ENCODE measurements at regions not wholly inside any gene's neighbourhood (a gene's known extent, or its start where the extent isn't known, plus 50 kb on each side); places are given as distances from the start of the nearest gene placed in this dataset.

DNA sequence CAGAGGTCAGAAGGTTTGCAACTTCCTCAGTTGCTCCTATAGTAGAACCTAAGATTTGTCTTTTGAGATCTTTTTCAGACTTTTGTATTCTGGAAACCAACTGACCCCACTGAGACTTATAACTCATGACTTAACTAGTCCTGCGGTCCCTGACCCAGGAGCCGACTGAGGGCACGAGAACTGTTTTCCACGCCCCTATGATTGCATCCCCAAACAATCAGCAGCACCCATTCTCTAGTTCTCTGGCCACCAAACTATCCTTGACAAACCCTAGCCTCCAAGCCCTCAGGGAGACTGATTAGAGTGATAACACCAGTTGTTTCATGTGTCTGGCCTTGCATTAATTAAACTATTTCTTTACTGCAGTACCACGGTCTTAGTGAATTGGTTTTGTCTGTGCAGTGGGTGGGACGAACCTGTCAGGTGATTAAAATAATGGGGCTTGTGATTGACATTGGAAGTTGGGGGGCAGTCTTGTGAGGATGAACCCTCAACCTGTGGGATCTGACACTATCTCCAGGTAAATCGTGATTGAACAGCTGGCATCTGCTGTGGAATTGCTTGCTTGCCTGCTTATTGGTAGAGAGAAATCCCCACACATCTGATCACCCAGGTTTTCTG is 95.7 kb downstream of the B3GNT2 start:
- Histone ChIP-seq H3K9me3 (no peaks in the 10 kb centered on the region), H3K4me1 (peaks cover 30% of the 10 kb centered on the region), H3K4me3 (no peak overlapping the region), H3K36me3 (no peaks in the 10 kb centered on the region), H3K27ac (peak overlapping the region; percentile 38), H3K27me3 (no peaks in the 10 kb centered on the region)
- TF ChIP-seq POLR2AphosphoS5 (IDR thresholded peaks at IDR 0.05; ENCODE audit: insufficient read depth in 1 of 2, low read depth in 1 of 2) (no peak), POLR2A (IDR thresholded peaks at IDR 0.05) (no peak)
- TF ChIP-seq, protein P1, sequence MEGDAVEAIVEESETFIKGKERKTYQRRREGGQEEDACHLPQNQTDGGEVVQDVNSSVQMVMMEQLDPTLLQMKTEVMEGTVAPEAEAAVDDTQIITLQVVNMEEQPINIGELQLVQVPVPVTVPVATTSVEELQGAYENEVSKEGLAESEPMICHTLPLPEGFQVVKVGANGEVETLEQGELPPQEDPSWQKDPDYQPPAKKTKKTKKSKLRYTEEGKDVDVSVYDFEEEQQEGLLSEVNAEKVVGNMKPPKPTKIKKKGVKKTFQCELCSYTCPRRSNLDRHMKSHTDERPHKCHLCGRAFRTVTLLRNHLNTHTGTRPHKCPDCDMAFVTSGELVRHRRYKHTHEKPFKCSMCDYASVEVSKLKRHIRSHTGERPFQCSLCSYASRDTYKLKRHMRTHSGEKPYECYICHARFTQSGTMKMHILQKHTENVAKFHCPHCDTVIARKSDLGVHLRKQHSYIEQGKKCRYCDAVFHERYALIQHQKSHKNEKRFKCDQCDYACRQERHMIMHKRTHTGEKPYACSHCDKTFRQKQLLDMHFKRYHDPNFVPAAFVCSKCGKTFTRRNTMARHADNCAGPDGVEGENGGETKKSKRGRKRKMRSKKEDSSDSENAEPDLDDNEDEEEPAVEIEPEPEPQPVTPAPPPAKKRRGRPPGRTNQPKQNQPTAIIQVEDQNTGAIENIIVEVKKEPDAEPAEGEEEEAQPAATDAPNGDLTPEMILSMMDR (IDR thresholded peaks at IDR 0.05) = no peak
- no peak for DNase-seq (ENCODE audit: extremely low spot score in 2 of 2)
- intact Hi-C loops (cut with DNase I) = no loop called here

DNA sequence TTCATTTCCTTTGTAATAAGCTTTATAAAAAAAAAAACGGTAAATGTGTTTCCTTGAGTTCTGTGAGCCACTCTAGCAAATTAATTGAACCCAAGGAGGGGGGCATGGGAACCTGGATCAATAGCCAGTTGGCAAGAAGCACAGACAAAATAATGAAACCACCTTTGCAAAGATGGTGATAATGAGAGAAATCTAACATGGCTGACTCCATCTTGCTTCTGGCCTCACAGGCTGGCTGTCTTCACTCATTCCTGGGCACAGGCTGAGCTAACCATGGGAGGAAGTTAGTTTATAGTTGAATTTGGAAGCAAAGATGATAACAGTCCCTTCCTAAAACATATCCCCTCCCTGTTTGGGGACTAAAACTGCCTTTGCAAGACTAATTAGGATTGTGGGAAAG is 95.1 kb downstream of the B3GNT2 start:
- H3K27ac ChIP-seq = no peak overlapping the region
- TF ChIP-seq, protein P1 (IDR thresholded peaks at IDR 0.05) = no peak
- no peak for TF ChIP-seq POLR2AphosphoS5 (IDR thresholded peaks at IDR 0.05; ENCODE audit: insufficient read depth in 1 of 2, low read depth in 1 of 2)
- no peak for TF ChIP-seq POLR2A (IDR thresholded peaks at IDR 0.05)
- no peaks in the 10 kb centered on the region for H3K27me3 ChIP-seq
- DNase-seq (ENCODE audit: extremely low spot score in 2 of 2) = no peak
- no peaks in the 10 kb centered on the region for H3K9me3 ChIP-seq
- H3K4me3 ChIP-seq = no peak overlapping the region
- intact Hi-C loops (cut with DNase I) = no loop called here
- no peaks in the 10 kb centered on the region for H3K36me3 ChIP-seq
- H3K4me1 ChIP-seq = peaks cover 30% of the 10 kb centered on the region

DNA sequence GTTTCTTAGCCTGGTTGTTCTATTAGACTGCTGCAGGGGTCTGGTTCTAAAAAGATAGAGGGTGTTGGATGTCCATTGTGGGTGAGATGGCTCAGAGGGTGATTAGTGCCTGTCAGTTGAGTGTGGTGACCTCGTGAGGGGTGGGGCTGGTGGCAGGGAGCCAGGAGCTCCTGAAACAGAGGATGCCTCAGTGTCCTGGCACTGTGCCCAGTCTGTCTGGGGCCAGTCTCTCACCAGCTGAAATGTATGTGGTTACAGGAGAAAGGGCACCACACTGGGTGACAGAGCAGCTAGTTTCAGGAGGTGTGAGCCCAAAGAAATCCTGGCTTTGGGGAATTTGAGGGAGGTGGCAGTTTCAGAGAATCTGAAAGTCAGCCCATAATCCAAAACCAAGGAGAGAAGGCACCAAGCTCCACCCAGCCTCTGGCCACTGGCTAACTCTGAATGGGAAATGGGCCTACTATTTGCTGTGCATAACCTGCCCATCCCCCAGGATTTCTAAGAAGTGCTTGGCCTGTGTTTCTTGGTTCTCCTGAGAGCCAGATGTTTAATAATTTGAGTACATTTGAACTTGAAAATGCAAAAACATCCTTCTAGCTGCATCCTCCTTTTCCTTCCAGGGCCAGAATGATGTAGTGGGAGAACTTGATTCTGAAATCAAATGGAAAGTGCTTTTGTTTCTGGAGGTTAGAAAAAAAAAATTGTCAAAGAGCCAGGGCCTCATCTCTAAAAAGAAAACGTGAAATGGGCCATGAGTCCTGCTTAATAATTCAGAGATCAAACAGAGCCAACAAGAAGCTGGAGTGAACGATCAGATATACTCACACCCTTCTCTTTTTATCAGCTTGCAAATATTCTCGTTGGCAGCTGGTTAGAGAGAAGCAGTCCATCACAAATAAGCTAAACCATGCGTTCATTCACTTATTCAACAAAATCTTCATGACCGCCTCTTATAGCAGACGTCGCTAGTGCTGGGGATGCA is 92.3 kb downstream of the B3GNT2 start:
- Histone ChIP-seq H3K27ac (no peak overlapping the region), H3K27me3 (no peaks in the 10 kb centered on the region), H3K4me3 (no peak overlapping the region), H3K4me1 (peaks cover 16% of the 10 kb centered on the region), H3K36me3 (no peaks in the 10 kb centered on the region), H3K9me3 (no peaks in the 10 kb centered on the region)
- intact Hi-C loops (cut with DNase I) = no loop called here
- TF ChIP-seq, protein P1 (IDR thresholded peaks at IDR 0.05) = no peak
- TF ChIP-seq POLR2AphosphoS5 (IDR thresholded peaks at IDR 0.05; ENCODE audit: insufficient read depth in 1 of 2, low read depth in 1 of 2) (no peak), POLR2A (IDR thresholded peaks at IDR 0.05) (no peak)
- DNase-seq (ENCODE audit: extremely low spot score in 2 of 2) = no peak

DNA sequence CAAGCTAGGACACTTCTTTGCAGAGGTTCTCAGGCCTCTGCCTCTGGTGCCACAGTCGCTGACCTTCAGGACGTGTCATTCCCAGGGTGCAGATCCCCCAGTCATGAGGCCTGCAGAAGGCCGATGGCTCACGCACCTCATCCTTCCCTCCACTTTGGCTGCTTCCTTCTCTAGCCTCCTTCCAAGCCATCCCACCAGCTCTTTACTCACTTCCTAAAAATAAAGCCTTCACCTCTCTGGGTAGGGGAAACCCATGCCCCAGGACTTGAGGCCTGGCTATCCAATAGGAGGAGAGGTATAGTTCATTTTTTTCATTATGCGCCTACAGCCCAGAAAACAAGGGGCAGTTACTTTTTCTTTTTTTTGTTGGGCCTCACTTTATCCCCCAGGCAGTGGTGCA is 91.4 kb downstream of the B3GNT2 start:
- Histone ChIP-seq H3K4me3 (no peak overlapping the region), H3K27me3 (no peaks in the 10 kb centered on the region), H3K9me3 (no peaks in the 10 kb centered on the region), H3K27ac (no peak overlapping the region), H3K4me1 (peaks cover 7% of the 10 kb centered on the region), H3K36me3 (no peaks in the 10 kb centered on the region)
- intact Hi-C loops (cut with DNase I) = no loop called here
- DNase-seq (ENCODE audit: extremely low spot score in 2 of 2) = no peak
- TF ChIP-seq, protein P1 (IDR thresholded peaks at IDR 0.05) = no peak
- TF ChIP-seq POLR2A (IDR thresholded peaks at IDR 0.05) (no peak), POLR2AphosphoS5 (IDR thresholded peaks at IDR 0.05; ENCODE audit: insufficient read depth in 1 of 2, low read depth in 1 of 2) (no peak)
